ENCODE measurements at regions not wholly inside any gene's neighbourhood (a gene's known extent, or its start where the extent isn't known, plus 50 kb on each side); places are given as distances from the start of the nearest gene placed in this dataset.

- ChIA-PET POLR2A (no interaction called here), CTCF (no interaction called here)
- H3K9me3 ChIP-seq (ENCODE audit: control insufficient read depth in 2 of 3, low read length in 3 of 3): no peaks in the 10 kb centered on the region
- H3K27me3 Mint-ChIP-seq: no peaks in the 10 kb centered on the region
- ATAC-seq (no peak), DNase-seq (no peak)
- no peak overlapping the region for H3K4me3 Mint-ChIP-seq
- no peaks in the 10 kb centered on the region for H3K36me3 ChIP-seq (ENCODE audit: control insufficient read depth in 2 of 3, insufficient read depth in 3 of 3, low read length in 3 of 3)
- peaks cover 0 to 4% (median 0%) of the 10 kb centered on the region in 11 donors for H3K9me3 Mint-ChIP-seq
- no peaks in the 10 kb centered on the region for H3K36me3 Mint-ChIP-seq
- intact Hi-C loops (cut with micrococcal nuclease): no loop called here
- H3K4me3 ChIP-seq (ENCODE audit: low read length): no peak overlapping the region
- no peak overlapping the region for H3K27ac ChIP-seq (ENCODE audit: low read depth, low read length)
- H3K4me1 Mint-ChIP-seq: no peaks in the 10 kb centered on the region
- no peaks in the 10 kb centered on the region for H3K4me1 ChIP-seq (ENCODE audit: control insufficient read depth in 2 of 2, insufficient read depth in 2 of 2, low read length in 2 of 2)
- no peaks in the 10 kb centered on the region for H3K27me3 ChIP-seq (ENCODE audit: control insufficient read depth in 2 of 2, insufficient read depth in 2 of 2, low read length in 2 of 2)
- H3K27ac Mint-ChIP-seq: no peak overlapping the region
Measured at GRCh38 chr4:107203733-107204132, 167.6 kb upstream of the DKK2 start.

GRCh38 chr4:107202744-107203143, 166.6 kb upstream of the DKK2 start:
- no peaks in the 10 kb centered on the region for H3K27me3 ChIP-seq (ENCODE audit: control insufficient read depth in 2 of 2, insufficient read depth in 2 of 2, low read length in 2 of 2)
- Mint-ChIP-seq H3K9me3 (peaks cover 0 to 4% (median 0%) of the 10 kb centered on the region in 11 donors), H3K4me1 (no peaks in the 10 kb centered on the region), H3K4me3 (no peak overlapping the region), H3K27me3 (no peaks in the 10 kb centered on the region), H3K27ac (no peak overlapping the region), H3K36me3 (no peaks in the 10 kb centered on the region)
- H3K9me3 ChIP-seq (ENCODE audit: control insufficient read depth in 2 of 3, low read length in 3 of 3): no peaks in the 10 kb centered on the region
- intact Hi-C loops (cut with micrococcal nuclease): no loop called here
- no peaks in the 10 kb centered on the region for H3K36me3 ChIP-seq (ENCODE audit: control insufficient read depth in 2 of 3, insufficient read depth in 3 of 3, low read length in 3 of 3)
- no peak for ATAC-seq
- ChIA-PET POLR2A (no interaction called here), CTCF (no interaction called here)
- no peak overlapping the region for H3K4me3 ChIP-seq (ENCODE audit: low read length)
- H3K27ac ChIP-seq (ENCODE audit: low read depth, low read length): no peak overlapping the region
- no peaks in the 10 kb centered on the region for H3K4me1 ChIP-seq (ENCODE audit: control insufficient read depth in 2 of 2, insufficient read depth in 2 of 2, low read length in 2 of 2)
- DNase-seq: no peak

GRCh38 chr4:107197121-107197520, 161.0 kb upstream of the DKK2 start:
- DNase-seq (no peak), ATAC-seq (no peak)
- no peaks in the 10 kb centered on the region for H3K36me3 Mint-ChIP-seq
- no peak overlapping the region for H3K27ac Mint-ChIP-seq
- no peaks in the 10 kb centered on the region for H3K4me1 ChIP-seq (ENCODE audit: control insufficient read depth in 2 of 2, insufficient read depth in 2 of 2, low read length in 2 of 2)
- no peaks in the 10 kb centered on the region for H3K36me3 ChIP-seq (ENCODE audit: control insufficient read depth in 2 of 3, insufficient read depth in 3 of 3, low read length in 3 of 3)
- ChIA-PET POLR2A (no interaction called here), CTCF (no interaction called here)
- no peaks in the 10 kb centered on the region for H3K9me3 ChIP-seq (ENCODE audit: control insufficient read depth in 2 of 3, low read length in 3 of 3)
- H3K27me3 Mint-ChIP-seq: peaks cover 0 to 4% (median 0%) of the 10 kb centered on the region in 5 donors
- H3K27me3 ChIP-seq (ENCODE audit: control insufficient read depth in 2 of 2, insufficient read depth in 2 of 2, low read length in 2 of 2): no peaks in the 10 kb centered on the region
- intact Hi-C loops (cut with micrococcal nuclease): no loop called here
- H3K4me1 Mint-ChIP-seq: no peaks in the 10 kb centered on the region
- peaks cover 0 to 4% (median 0%) of the 10 kb centered on the region in 11 donors for H3K9me3 Mint-ChIP-seq
- no peak overlapping the region for H3K4me3 Mint-ChIP-seq
- H3K4me3 ChIP-seq (ENCODE audit: low read length): no peak overlapping the region
- no peak overlapping the region for H3K27ac ChIP-seq (ENCODE audit: low read depth, low read length)

GRCh38 chr4:107196312-107196711, 160.2 kb upstream of the DKK2 start:
- ChIA-PET CTCF (no interaction called here), POLR2A (no interaction called here)
- Mint-ChIP-seq H3K9me3 (peaks cover 0 to 4% (median 0%) of the 10 kb centered on the region in 11 donors), H3K27me3 (peaks cover 0 to 4% (median 0%) of the 10 kb centered on the region in 5 donors), H3K4me3 (no peak overlapping the region), H3K27ac (no peak overlapping the region), H3K4me1 (no peaks in the 10 kb centered on the region), H3K36me3 (no peaks in the 10 kb centered on the region)
- Histone ChIP-seq H3K27ac (ENCODE audit: low read depth, low read length) (no peak overlapping the region), H3K9me3 (ENCODE audit: control insufficient read depth in 2 of 3, low read length in 3 of 3) (no peaks in the 10 kb centered on the region), H3K36me3 (ENCODE audit: control insufficient read depth in 2 of 3, insufficient read depth in 3 of 3, low read length in 3 of 3) (no peaks in the 10 kb centered on the region), H3K4me3 (ENCODE audit: low read length) (no peak overlapping the region), H3K4me1 (ENCODE audit: control insufficient read depth in 2 of 2, insufficient read depth in 2 of 2, low read length in 2 of 2) (no peaks in the 10 kb centered on the region), H3K27me3 (ENCODE audit: control insufficient read depth in 2 of 2, insufficient read depth in 2 of 2, low read length in 2 of 2) (no peaks in the 10 kb centered on the region)
- no peak for ATAC-seq
- intact Hi-C loops (cut with micrococcal nuclease): no loop called here
- no peak for DNase-seq

- Mint-ChIP-seq H3K4me1 (no peaks in the 10 kb centered on the region), H3K27ac (no peak overlapping the region), H3K9me3 (no peaks in the 10 kb centered on the region), H3K4me3 (no peak overlapping the region), H3K27me3 (peaks cover 0 to 4% (median 0%) of the 10 kb centered on the region in 5 donors), H3K36me3 (no peaks in the 10 kb centered on the region)
- Histone ChIP-seq H3K27me3 (ENCODE audit: control insufficient read depth in 2 of 2, insufficient read depth in 2 of 2, low read length in 2 of 2) (no peaks in the 10 kb centered on the region), H3K27ac (ENCODE audit: low read depth, low read length) (no peak overlapping the region), H3K36me3 (ENCODE audit: control insufficient read depth in 2 of 3, insufficient read depth in 3 of 3, low read length in 3 of 3) (no peaks in the 10 kb centered on the region), H3K4me1 (ENCODE audit: control insufficient read depth in 2 of 2, insufficient read depth in 2 of 2, low read length in 2 of 2) (no peaks in the 10 kb centered on the region), H3K4me3 (ENCODE audit: low read length) (no peak overlapping the region), H3K9me3 (ENCODE audit: control insufficient read depth in 2 of 3, low read length in 3 of 3) (no peaks in the 10 kb centered on the region)
- intact Hi-C loops (cut with micrococcal nuclease): no loop called here
- DNase-seq: no peak
- ATAC-seq: no peak
- POLR2A ChIA-PET: no interaction called here
- CTCF ChIA-PET: no interaction called here
Measured at GRCh38 chr4:107194005-107194404, 157.9 kb upstream of the DKK2 start.

GRCh38 chr4:107192601-107193000, 156.5 kb upstream of the DKK2 start:
- Histone ChIP-seq H3K36me3 (ENCODE audit: control insufficient read depth in 2 of 3, insufficient read depth in 3 of 3, low read length in 3 of 3) (no peaks in the 10 kb centered on the region), H3K4me3 (ENCODE audit: low read length) (no peak overlapping the region), H3K9me3 (ENCODE audit: control insufficient read depth in 2 of 3, low read length in 3 of 3) (no peaks in the 10 kb centered on the region), H3K4me1 (ENCODE audit: control insufficient read depth in 2 of 2, insufficient read depth in 2 of 2, low read length in 2 of 2) (no peaks in the 10 kb centered on the region), H3K27me3 (ENCODE audit: control insufficient read depth in 2 of 2, insufficient read depth in 2 of 2, low read length in 2 of 2) (no peaks in the 10 kb centered on the region), H3K27ac (ENCODE audit: low read depth, low read length) (no peak overlapping the region)
- no peak for DNase-seq
- Mint-ChIP-seq H3K36me3 (no peaks in the 10 kb centered on the region), H3K27me3 (peaks cover 0 to 4% (median 0%) of the 10 kb centered on the region in 5 donors), H3K9me3 (no peaks in the 10 kb centered on the region), H3K27ac (no peak overlapping the region), H3K4me1 (no peaks in the 10 kb centered on the region), H3K4me3 (no peak overlapping the region)
- ChIA-PET POLR2A (no interaction called here), CTCF (no interaction called here)
- ATAC-seq: no peak
- intact Hi-C loops (cut with micrococcal nuclease): no loop called here

- CTCF ChIA-PET: no interaction called here
- Mint-ChIP-seq H3K4me1 (no peaks in the 10 kb centered on the region), H3K4me3 (no peak overlapping the region), H3K27ac (no peak overlapping the region), H3K9me3 (no peaks in the 10 kb centered on the region), H3K27me3 (peaks cover 0 to 7% (median 1%) of the 10 kb centered on the region in 5 donors), H3K36me3 (no peaks in the 10 kb centered on the region)
- POLR2A ChIA-PET: no interaction called here
- Histone ChIP-seq H3K27me3 (ENCODE audit: control insufficient read depth in 2 of 2, insufficient read depth in 2 of 2, low read length in 2 of 2) (no peaks in the 10 kb centered on the region), H3K36me3 (ENCODE audit: control insufficient read depth in 2 of 3, insufficient read depth in 3 of 3, low read length in 3 of 3) (no peaks in the 10 kb centered on the region), H3K4me1 (ENCODE audit: control insufficient read depth in 2 of 2, insufficient read depth in 2 of 2, low read length in 2 of 2) (no peaks in the 10 kb centered on the region), H3K27ac (ENCODE audit: low read depth, low read length) (no peak overlapping the region), H3K9me3 (ENCODE audit: control insufficient read depth in 2 of 3, low read length in 3 of 3) (no peaks in the 10 kb centered on the region), H3K4me3 (ENCODE audit: low read length) (no peak overlapping the region)
- ATAC-seq (no peak), DNase-seq (no peak)
- intact Hi-C loops (cut with micrococcal nuclease): loop anchor here in 1 of 2 donors (10.0 kb wide), 1 partner anchor 922 kb away; no protein-coding TSS in a partner anchor
Measured at GRCh38 chr4:107187091-107187490, 151.0 kb upstream of the DKK2 start.
